ENCODE measurements at regions not wholly inside any gene's neighbourhood (a gene's known extent, or its start where the extent isn't known, plus 50 kb on each side); places are given as distances from the start of the nearest gene placed in this dataset.
A peak's percentile ranks its signal among the peaks of the same experiment; 100 is the strongest.

- TF ChIP-seq, protein P1, sequence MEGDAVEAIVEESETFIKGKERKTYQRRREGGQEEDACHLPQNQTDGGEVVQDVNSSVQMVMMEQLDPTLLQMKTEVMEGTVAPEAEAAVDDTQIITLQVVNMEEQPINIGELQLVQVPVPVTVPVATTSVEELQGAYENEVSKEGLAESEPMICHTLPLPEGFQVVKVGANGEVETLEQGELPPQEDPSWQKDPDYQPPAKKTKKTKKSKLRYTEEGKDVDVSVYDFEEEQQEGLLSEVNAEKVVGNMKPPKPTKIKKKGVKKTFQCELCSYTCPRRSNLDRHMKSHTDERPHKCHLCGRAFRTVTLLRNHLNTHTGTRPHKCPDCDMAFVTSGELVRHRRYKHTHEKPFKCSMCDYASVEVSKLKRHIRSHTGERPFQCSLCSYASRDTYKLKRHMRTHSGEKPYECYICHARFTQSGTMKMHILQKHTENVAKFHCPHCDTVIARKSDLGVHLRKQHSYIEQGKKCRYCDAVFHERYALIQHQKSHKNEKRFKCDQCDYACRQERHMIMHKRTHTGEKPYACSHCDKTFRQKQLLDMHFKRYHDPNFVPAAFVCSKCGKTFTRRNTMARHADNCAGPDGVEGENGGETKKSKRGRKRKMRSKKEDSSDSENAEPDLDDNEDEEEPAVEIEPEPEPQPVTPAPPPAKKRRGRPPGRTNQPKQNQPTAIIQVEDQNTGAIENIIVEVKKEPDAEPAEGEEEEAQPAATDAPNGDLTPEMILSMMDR (IDR thresholded peaks at IDR 0.05; ENCODE audit: insufficient read depth, low read length, poor library complexity, severe bottlenecking), result peak; percentile 55
- no peak for TF ChIP-seq EZH2phosphoT487 (conservative IDR thresholded peaks at IDR 0.05; ENCODE audit: low read length)
These were observed 346.7 kb upstream of the ADGRL4 start for GRCh38 chr1:79353224-79353623.

Measured in SU-DHL-6 (cell line).